H9 (cell line): ENCODE measurements at regions not wholly inside any gene's neighbourhood (a gene's known extent, or its start where the extent isn't known, plus 50 kb on each side); places are given as distances from the start of the nearest gene placed in this dataset.

Source experiments
- DNase-seq: peaks from one replicate; pipeline ENCODE4 v3.0.0-alpha.2; 2017
- H2AFZ ChIP-seq: one replicate; pipeline ENCODE4 v1.6.1; 2013; ENCODE audit warnings: mild to moderate bottlenecking, low read length, control low read depth, moderate library complexity
- H2AK5ac ChIP-seq: 2 replicates; pipeline ENCODE4 v1.6.1; 2013; ENCODE audit warnings: low read length, control low read depth, mixed read lengths; ENCODE audit not compliant: insufficient read length
- H2BK120ac ChIP-seq: one replicate; pipeline ENCODE4 v1.6.1; 2013; ENCODE audit warnings: low read depth, mild to moderate bottlenecking, low read length, control low read depth, inconsistent platforms; ENCODE audit not compliant: poor library complexity, severe bottlenecking
- H2BK12ac ChIP-seq: 2 replicates; pipeline ENCODE4 v1.6.1; 2013; ENCODE audit warnings: low read length, control low read depth, mixed read lengths, low read depth; ENCODE audit not compliant: insufficient read length
- H2BK15ac ChIP-seq: 2 replicates; pipeline ENCODE4 v1.6.1; 2013; ENCODE audit warnings: low read depth, low read length, control low read depth
- H2BK20ac ChIP-seq: one replicate; pipeline ENCODE4 v1.6.1; 2013; ENCODE audit warnings: low read depth, mild to moderate bottlenecking, low read length, control low read depth, inconsistent platforms; ENCODE audit not compliant: poor library complexity, severe bottlenecking
- H2BK5ac ChIP-seq: 2 replicates; pipeline ENCODE4 v1.6.1; 2013; ENCODE audit warnings: low read length, control low read depth, mixed read lengths; ENCODE audit not compliant: insufficient read length
- H3K14ac ChIP-seq: 2 replicates; pipeline ENCODE4 v1.6.1; 2013; ENCODE audit warnings: low read length, control low read depth; ENCODE audit not compliant: insufficient read depth
- H3K18ac ChIP-seq: 2 replicates; pipeline ENCODE4 v1.6.1; 2013; ENCODE audit warnings: low read depth, mild to moderate bottlenecking, mixed read lengths, low read length, control low read depth; ENCODE audit not compliant: insufficient read length
- H3K23ac ChIP-seq: 2 replicates; pipeline ENCODE4 v1.6.1; 2013; ENCODE audit warnings: low read length, control low read depth, mixed read lengths, low read depth; ENCODE audit not compliant: insufficient read length
- H3K23me2 ChIP-seq: 2 replicates; pipeline ENCODE4 v1.6.1; 2013; ENCODE audit warnings: low read depth, mild to moderate bottlenecking, mixed read lengths, low read length, control low read depth; ENCODE audit not compliant: insufficient read length, poor library complexity, severe bottlenecking
- H3K27ac ChIP-seq: 2 replicates; pipeline ENCODE4 v1.5.1; 2013; ENCODE audit warnings: low read length, control low read depth, mixed read lengths, low read depth; ENCODE audit not compliant: insufficient read length
- H3K27me3 ChIP-seq: 2 replicates; pipeline ENCODE4 v1.6.1; 2013; ENCODE audit warnings: low read length, control low read depth, inconsistent platforms; ENCODE audit not compliant: insufficient read depth
- H3K4ac ChIP-seq: 2 replicates; pipeline ENCODE4 v1.6.1; 2013; ENCODE audit warnings: low read depth, mild to moderate bottlenecking, control low read depth, inconsistent platforms, low read length, moderate library complexity
- H3K4me1 ChIP-seq: 2 replicates; pipeline ENCODE4 v1.6.1; 2013; ENCODE audit warnings: low read length, control low read depth, inconsistent platforms; ENCODE audit not compliant: insufficient read depth
- H3K4me2 ChIP-seq: 2 replicates; pipeline ENCODE4 v1.6.1; 2013; ENCODE audit warnings: low read length, control low read depth, mixed read lengths; ENCODE audit not compliant: insufficient read length, insufficient read depth
- H3K56ac ChIP-seq: 2 replicates; pipeline ENCODE4 v1.6.1; 2013; ENCODE audit warnings: low read depth, mild to moderate bottlenecking, mixed read lengths, low read length, control low read depth; ENCODE audit not compliant: insufficient read length
- H3K79me1 ChIP-seq: 2 replicates; pipeline ENCODE4 v1.6.1; 2013; ENCODE audit warnings: low read depth, mild to moderate bottlenecking, moderate library complexity, low read length, control low read depth, inconsistent platforms; ENCODE audit not compliant: insufficient read depth, poor library complexity, severe bottlenecking
- H3K79me2 ChIP-seq: 2 replicates; pipeline ENCODE4 v1.6.1; 2013; ENCODE audit warnings: low read length, control low read depth, inconsistent platforms; ENCODE audit not compliant: insufficient read depth
- H3K9ac ChIP-seq: 2 replicates; pipeline ENCODE4 v1.6.1; 2013; ENCODE audit warnings: low read length, control low read depth, mixed read lengths; ENCODE audit not compliant: insufficient read length; ENCODE audit errors: extremely low read depth
- H3K9me3 ChIP-seq: one replicate; pipeline ENCODE4 v1.6.1; 2013; ENCODE audit warnings: low read depth, low read length, inconsistent platforms; ENCODE audit not compliant: control insufficient read depth
- H3T11ph ChIP-seq: one replicate; pipeline ENCODE4 v1.6.1; 2013; ENCODE audit warnings: mild to moderate bottlenecking, low read length, control low read depth, inconsistent platforms
- H4K20me1 ChIP-seq: one replicate; pipeline ENCODE4 v1.6.1; 2013; ENCODE audit not compliant: control insufficient read depth, insufficient read length, insufficient read depth
- H4K5ac ChIP-seq: 2 replicates; pipeline ENCODE4 v1.6.1; 2013; ENCODE audit warnings: low read depth, mild to moderate bottlenecking, mixed read lengths, low read length, control low read depth; ENCODE audit not compliant: insufficient read length
- H4K8ac ChIP-seq: replicated peaks from 2 replicates; pipeline ENCODE4 v1.6.1; 2013; ENCODE audit warnings: low read length, control low read depth, mixed read lengths, low read depth; ENCODE audit not compliant: insufficient read length
- H4K91ac ChIP-seq: 2 replicates; pipeline ENCODE4 v1.6.1; 2013; ENCODE audit warnings: low read depth, mild to moderate bottlenecking, moderate library complexity, mixed read lengths, low read length, control low read depth; ENCODE audit not compliant: insufficient read length
- H3K27ac Mint-ChIP-seq, 3 experiments: 2 replicates in 2 of 3; 3 replicates in 1 of 3; pipeline ENCODE4 v1.8.0; 2020 to 2021; ENCODE audit warnings: mixed read lengths in 3 of 3, mild to moderate bottlenecking in 1 of 3, moderate library complexity in 1 of 3
- H3K27me3 Mint-ChIP-seq: 2 replicates; pipeline ENCODE4 v1.8.0; 2021; ENCODE audit warnings: low read depth, mild to moderate bottlenecking, moderate library complexity, mixed read lengths
- H3K36me3 Mint-ChIP-seq, 3 experiments: 2 replicates in 2 of 3; 3 replicates in 1 of 3; pipeline ENCODE4 v1.8.0; 2020 to 2021; ENCODE audit warnings: low read depth in 3 of 3, mixed read lengths in 3 of 3; ENCODE audit not compliant: insufficient read depth in 1 of 3
- H3K4me1 Mint-ChIP-seq, 2 experiments: 2 replicates each; pipeline ENCODE4 v1.8.0; 2020; ENCODE audit warnings: mixed read lengths in 2 of 2
- H3K4me3 Mint-ChIP-seq, 2 experiments: 2 replicates in 1 of 2; 3 replicates in 1 of 2; pipeline ENCODE4 v1.8.0; 2020 to 2021; ENCODE audit warnings: mild to moderate bottlenecking in 2 of 2, mixed read lengths in 2 of 2, moderate library complexity in 1 of 2
- H3K9me3 Mint-ChIP-seq, 2 experiments: 2 replicates in 1 of 2; 3 replicates in 1 of 2; pipeline ENCODE4 v1.8.0; 2020; ENCODE audit warnings: mild to moderate bottlenecking in 2 of 2, mixed read lengths in 2 of 2, moderate library complexity in 1 of 2
- CTCF ChIP-seq: fragments of 200-600 bp; sonication (generic); conservative IDR thresholded peaks from 3 replicates; pipeline ENCODE4 v1.8.0; 2021; ENCODE audit warnings: antibody characterized with exemption, mild to moderate bottlenecking
- WGBS: extraction: QIAGEN DNeasy Blood & Tissue Kit; methylation state at CpG from one replicate; pipeline ENCODE4 v1.1.7; 2013; ENCODE audit warnings: missing lambda C conversion rate, low lambda C conversion rate, mixed read lengths; ENCODE audit not compliant: insufficient read length; ENCODE audit errors: extremely low coverage; 5-methylcytosine and 5-hydroxymethylcytosine counted together

- H3K23ac ChIP-seq = no peak overlapping the region
- H3K27ac ChIP-seq = no peak overlapping the region
- no peaks in the 10 kb centered on the region for H3K79me1 ChIP-seq
- H2BK12ac ChIP-seq = no peak overlapping the region
- WGBS = no CpG with 5 or more reads among the region's 19 CpGs
- no peak overlapping the region for H3K56ac ChIP-seq
- no peak for TF ChIP-seq CTCF
- H2BK20ac ChIP-seq = no peak overlapping the region
- no peaks in the 10 kb centered on the region for H3K79me2 ChIP-seq
- no peaks in the 10 kb centered on the region for H3K23me2 ChIP-seq
- no peak overlapping the region for H2BK5ac ChIP-seq
- H3T11ph ChIP-seq = no peak overlapping the region
- H4K5ac ChIP-seq = no peak overlapping the region
- H4K20me1 ChIP-seq = no peaks in the 10 kb centered on the region
- H3K27me3 ChIP-seq = no peaks in the 10 kb centered on the region
- H3K9me3 Mint-ChIP-seq = no peaks in the 10 kb centered on the region
- H3K9me3 ChIP-seq = no peaks in the 10 kb centered on the region
- H3K14ac ChIP-seq = no peak overlapping the region
- H3K9ac ChIP-seq = no peak overlapping the region
- H2BK15ac ChIP-seq = no peak overlapping the region
- DNase-seq = no peak
- no peak overlapping the region; a peak in 1 of 7 replicates for H3K27ac Mint-ChIP-seq
- no peak overlapping the region for H3K18ac ChIP-seq
- no peaks in the 10 kb centered on the region for H3K4me1 ChIP-seq
- no peak overlapping the region for H4K91ac ChIP-seq
- H3K4me3 Mint-ChIP-seq = no peak overlapping the region
- no peak overlapping the region for H3K4ac ChIP-seq
- peaks cover 5 to 23% of the 10 kb centered on the region in 2 experiments for H3K4me1 Mint-ChIP-seq
- no peak overlapping the region for H2BK120ac ChIP-seq
- no peak overlapping the region for H2AK5ac ChIP-seq
- H4K8ac ChIP-seq = no peak overlapping the region
- H3K36me3 Mint-ChIP-seq = no peaks in the 10 kb centered on the region; a peak in 1 of 7 replicates
- H3K4me2 ChIP-seq = no peak overlapping the region
- no peak overlapping the region for H2AFZ ChIP-seq
- peaks cover 28% of the 10 kb centered on the region for H3K27me3 Mint-ChIP-seq
Measured at GRCh38 chr1:10945991-10946509, 66.4 kb upstream of the TARDBP start.
